Parathyroid adenoma (tissue), 2 donors: ENCODE measurements at regions not wholly inside any gene's neighbourhood (a gene's known extent, or its start where the extent isn't known, plus 50 kb on each side); places are given as distances from the start of the nearest gene placed in this dataset.

ENCODE experiments used
- H2AFZ ChIP-seq: fragments of 300-600 bp; sonication (generic); one replicate; pipeline ENCODE4 v1.7.0; 2017; ENCODE audit warnings: antibody characterized with exemption, mild to moderate bottlenecking
- H3K27ac ChIP-seq: fragments of 300-600 bp; sonication (generic); one replicate; pipeline ENCODE4 v1.7.0; 2017
- H3K27me3 ChIP-seq: fragments of 300-600 bp; sonication (generic); one replicate; pipeline ENCODE4 v1.7.0; 2017; ENCODE audit warnings: low read length; ENCODE audit not compliant: control insufficient read depth, insufficient read depth
- H3K36me3 ChIP-seq: fragments of 300-600 bp; sonication (generic); one replicate; pipeline ENCODE4 v1.7.0; 2017; ENCODE audit warnings: low read length; ENCODE audit not compliant: control insufficient read depth, insufficient read depth
- H3K4me1 ChIP-seq: fragments of 300-600 bp; sonication (generic); one replicate; pipeline ENCODE4 v1.7.0; 2017; ENCODE audit warnings: control low read depth
- H3K4me2 ChIP-seq: fragments of 300-600 bp; sonication (generic); one replicate; pipeline ENCODE4 v1.7.0; 2017; ENCODE audit warnings: low read length
- H3K4me3 ChIP-seq: fragments of 300-600 bp; sonication (generic); one replicate; pipeline ENCODE4 v1.7.0; 2017; ENCODE audit warnings: low read depth, low read length
- H3K79me2 ChIP-seq: fragments of 300-600 bp; sonication (generic); one replicate; pipeline ENCODE4 v1.7.0; 2017; ENCODE audit warnings: control low read depth
- H3K9ac ChIP-seq: fragments of 300-600 bp; sonication (generic); one replicate; pipeline ENCODE4 v1.7.0; 2017; ENCODE audit warnings: mild to moderate bottlenecking
- H3K9me3 ChIP-seq: fragments of 300-600 bp; sonication (generic); one replicate; pipeline ENCODE4 v1.7.0; 2017; ENCODE audit warnings: low read length; ENCODE audit not compliant: control insufficient read depth
- CTCF ChIP-seq: fragments of 300-600 bp; sonication (generic); IDR thresholded peaks from one replicate; pipeline ENCODE4 v1.7.0; 2017; ENCODE audit warnings: antibody characterized with exemption, mild to moderate bottlenecking
- donor health status: primary hyperparathyroidism.

GRCh38 chr7:115145512-115145911, 223.6 kb downstream of the MDFIC start:
- Histone ChIP-seq H3K27me3 (no peaks in the 10 kb centered on the region), H3K36me3 (no peaks in the 10 kb centered on the region), H2AFZ (no peak overlapping the region), H3K79me2 (no peaks in the 10 kb centered on the region), H3K4me3 (no peak overlapping the region), H3K9me3 (no peaks in the 10 kb centered on the region), H3K27ac (no peak overlapping the region), H3K9ac (no peak overlapping the region), H3K4me1 (no peaks in the 10 kb centered on the region), H3K4me2 (no peak overlapping the region)
- no peak for TF ChIP-seq CTCF

- H2AFZ ChIP-seq = no peak overlapping the region
- H3K4me2 ChIP-seq = no peak overlapping the region
- H3K4me3 ChIP-seq = no peak overlapping the region
- H3K27ac ChIP-seq = no peak overlapping the region
- H3K9ac ChIP-seq = no peak overlapping the region
- H3K36me3 ChIP-seq = no peaks in the 10 kb centered on the region
- no peak for TF ChIP-seq CTCF
- no peaks in the 10 kb centered on the region for H3K79me2 ChIP-seq
- H3K9me3 ChIP-seq = no peaks in the 10 kb centered on the region
- H3K27me3 ChIP-seq = no peaks in the 10 kb centered on the region
- no peaks in the 10 kb centered on the region for H3K4me1 ChIP-seq
Measured at GRCh38 chr7:115137816-115138215, 215.9 kb downstream of the MDFIC start.

- no peaks in the 10 kb centered on the region for H3K79me2 ChIP-seq
- no peaks in the 10 kb centered on the region for H3K4me1 ChIP-seq
- H3K9me3 ChIP-seq = no peaks in the 10 kb centered on the region
- H3K4me3 ChIP-seq = no peak overlapping the region
- H2AFZ ChIP-seq = no peak overlapping the region
- H3K9ac ChIP-seq = no peak overlapping the region
- TF ChIP-seq CTCF = no peak
- H3K27me3 ChIP-seq = no peaks in the 10 kb centered on the region
- no peak overlapping the region for H3K4me2 ChIP-seq
- no peaks in the 10 kb centered on the region for H3K36me3 ChIP-seq
- no peak overlapping the region for H3K27ac ChIP-seq
Measured at GRCh38 chr7:115136796-115137443, 215.0 kb downstream of the MDFIC start.

GRCh38 chr7:115135769-115136410, 214.0 kb downstream of the MDFIC start:
- Histone ChIP-seq H3K9me3 (no peaks in the 10 kb centered on the region), H3K27me3 (no peaks in the 10 kb centered on the region), H3K36me3 (no peaks in the 10 kb centered on the region), H3K27ac (no peak overlapping the region), H2AFZ (no peak overlapping the region), H3K4me1 (no peaks in the 10 kb centered on the region), H3K4me3 (no peak overlapping the region), H3K4me2 (no peak overlapping the region), H3K79me2 (no peaks in the 10 kb centered on the region), H3K9ac (no peak overlapping the region)
- no peak for TF ChIP-seq CTCF

- H3K4me1 ChIP-seq = no peaks in the 10 kb centered on the region
- H3K27ac ChIP-seq = no peak overlapping the region
- no peaks in the 10 kb centered on the region for H3K27me3 ChIP-seq
- H2AFZ ChIP-seq = no peak overlapping the region
- H3K9me3 ChIP-seq = no peaks in the 10 kb centered on the region
- no peak overlapping the region for H3K4me3 ChIP-seq
- TF ChIP-seq CTCF = no peak
- H3K4me2 ChIP-seq = no peak overlapping the region
- no peaks in the 10 kb centered on the region for H3K79me2 ChIP-seq
- no peak overlapping the region for H3K9ac ChIP-seq
- no peaks in the 10 kb centered on the region for H3K36me3 ChIP-seq
Measured at GRCh38 chr7:115135146-115135545, 213.3 kb downstream of the MDFIC start.
